ENCODE measurements at regions not wholly inside any gene's neighbourhood (a gene's known extent, or its start where the extent isn't known, plus 50 kb on each side); places are given as distances from the start of the nearest gene placed in this dataset.

- no peak for DNase-seq
These were observed 256.4 kb downstream of the MEIS1 start for GRCh38 chr2:66691031-66691965.

GRCh38 chr2:66692521-66693054 is 257.7 kb downstream of the MEIS1 start:
- no peak for DNase-seq

GRCh38 chr2:66693076-66693965 is 258.4 kb downstream of the MEIS1 start:
- DNase-seq: no peak

- DNase-seq: no peak
These were observed 259.3 kb downstream of the MEIS1 start for GRCh38 chr2:66694087-66694860.

GRCh38 chr2:66695226-66695735 is 260.4 kb downstream of the MEIS1 start:
- no peak for DNase-seq

- DNase-seq: no peak
These were observed 261.4 kb downstream of the MEIS1 start for GRCh38 chr2:66696374-66696773.

- DNase-seq: no peak
These were observed 262.0 kb downstream of the MEIS1 start for GRCh38 chr2:66696886-66697285.

GRCh38 chr2:66697366-66697765 is 262.4 kb downstream of the MEIS1 start:
- DNase-seq: no peak

- DNase-seq: no peak
These were observed 263.2 kb downstream of the MEIS1 start for GRCh38 chr2:66698091-66698490.

- no peak for DNase-seq
These were observed 263.8 kb downstream of the MEIS1 start for GRCh38 chr2:66698576-66699239.

- DNase-seq: no peak
These were observed 264.5 kb downstream of the MEIS1 start for GRCh38 chr2:66699416-66699792.

- no peak for DNase-seq
These were observed 265.1 kb downstream of the MEIS1 start for GRCh38 chr2:66699793-66700676.

- DNase-seq: no peak
These were observed 265.7 kb downstream of the MEIS1 start for GRCh38 chr2:66700677-66701066.

- no peak for DNase-seq
These were observed 266.3 kb downstream of the MEIS1 start for GRCh38 chr2:66701251-66701650.

GRCh38 chr2:66701656-66702055 is 266.7 kb downstream of the MEIS1 start:
- no peak for DNase-seq

GRCh38 chr2:66702301-66702700 is 267.4 kb downstream of the MEIS1 start:
- no peak for DNase-seq

GRCh38 chr2:66704786-66705185 is 269.9 kb downstream of the MEIS1 start:
- no peak for DNase-seq

GRCh38 chr2:66714610-66715009 is 279.7 kb downstream of the MEIS1 start:
- DNase-seq: no peak

- no peak for DNase-seq
These were observed 282.4 kb downstream of the MEIS1 start for GRCh38 chr2:66717218-66717905.

- no peak for DNase-seq
These were observed 283.0 kb downstream of the MEIS1 start for GRCh38 chr2:66717973-66718372.
